GM23338 (cell line): ENCODE measurements at regions not wholly inside any gene's neighbourhood (a gene's known extent, or its start where the extent isn't known, plus 50 kb on each side); places are given as distances from the start of the nearest gene placed in this dataset.

Experiments
- ATAC-seq: fragments of 200-7000 bp; cut with Tn5 transposase; 3 replicates; pipeline ENCODE4 v1.9.1; 2020
- DNase-seq: peaks from one replicate; pipeline ENCODE4 v3.0.0-alpha.2; 2015; ENCODE audit warnings: low spot score
- H2AFZ ChIP-seq: fragments of 200-600 bp; sonication (generic); 2 replicates; pipeline ENCODE4 v1.8.0; 2016; ENCODE audit warnings: antibody characterized with exemption, mild to moderate bottlenecking, moderate library complexity
- H3F3A ChIP-seq: fragments of 200-600 bp; sonication (generic); replicated peaks from 2 replicates; pipeline ENCODE4 v1.8.0; 2017; ENCODE audit warnings: antibody characterized with exemption, mixed run types, low read depth
- H3K27ac ChIP-seq: fragments of 200-600 bp; sonication (generic); 2 replicates; pipeline ENCODE4 v1.6.1; 2016; ENCODE audit warnings: low read depth
- H3K27me3 ChIP-seq: fragments of 200-600 bp; sonication (generic); 2 replicates; pipeline ENCODE4 v1.8.0; 2016; ENCODE audit warnings: mild to moderate bottlenecking, mixed run types, moderate library complexity; ENCODE audit not compliant: insufficient read depth
- H3K36me3 ChIP-seq: fragments of 200-600 bp; sonication (generic); 2 replicates; pipeline ENCODE4 v1.8.0; 2016; ENCODE audit warnings: mild to moderate bottlenecking; ENCODE audit not compliant: insufficient read depth
- H3K4me1 ChIP-seq: fragments of 200-600 bp; sonication (generic); 2 replicates; pipeline ENCODE4 v1.8.0; 2016; ENCODE audit warnings: mild to moderate bottlenecking, moderate library complexity; ENCODE audit not compliant: insufficient read depth
- H3K4me2 ChIP-seq: fragments of 200-600 bp; sonication (generic); 2 replicates; pipeline ENCODE4 v1.7.1; 2017; ENCODE audit warnings: mixed run types
- H3K4me3 ChIP-seq: fragments of 200-600 bp; sonication (generic); 2 replicates; pipeline ENCODE4 v1.6.1; 2016; ENCODE audit warnings: mixed run types
- H3K79me2 ChIP-seq: fragments of 200-600 bp; sonication (generic); replicated peaks from 2 replicates; pipeline ENCODE4 v1.8.0; 2017; ENCODE audit warnings: mild to moderate bottlenecking; ENCODE audit not compliant: insufficient read depth
- H3K9me2 ChIP-seq: fragments of 200-600 bp; sonication (generic); 2 replicates; pipeline ENCODE4 v1.8.0; 2017; ENCODE audit not compliant: insufficient read depth
- H4K20me1 ChIP-seq: fragments of 200-600 bp; sonication (generic); replicated peaks from 2 replicates; pipeline ENCODE4 v1.8.0; 2017; ENCODE audit warnings: mild to moderate bottlenecking; ENCODE audit not compliant: insufficient read depth
- H3K27ac Mint-ChIP-seq: 2 replicates; pipeline ENCODE4 v1.8.0; 2020; ENCODE audit warnings: inconsistent platforms, mild to moderate bottlenecking, moderate library complexity, mixed read lengths
- H3K27me3 Mint-ChIP-seq: 3 replicates; pipeline ENCODE4 v1.8.0; 2022; ENCODE audit warnings: low read depth, mild to moderate bottlenecking, moderate library complexity, mixed read lengths, inconsistent platforms; ENCODE audit not compliant: insufficient read depth, poor library complexity
- H3K36me3 Mint-ChIP-seq: 3 replicates; pipeline ENCODE4 v1.8.0; 2021; ENCODE audit warnings: low read depth, mild to moderate bottlenecking, inconsistent platforms, moderate library complexity, mixed read lengths
- H3K4me1 Mint-ChIP-seq: 3 replicates; pipeline ENCODE4 v1.8.0; 2020; ENCODE audit warnings: mild to moderate bottlenecking, inconsistent platforms, mixed read lengths
- H3K4me3 Mint-ChIP-seq: 3 replicates; pipeline ENCODE4 v1.8.0; 2021; ENCODE audit warnings: moderate library complexity, mild to moderate bottlenecking, inconsistent platforms, mixed read lengths
- H3K9me3 Mint-ChIP-seq: 3 replicates; pipeline ENCODE4 v1.8.0; 2020; ENCODE audit warnings: moderate library complexity, mild to moderate bottlenecking, inconsistent platforms, mixed read lengths
- CREB1 ChIP-seq: fragments of 250-450 bp; sonication (Bioruptor Pico); IDR thresholded peaks from 2 replicates; pipeline ENCODE4 v1.5.0; 2020; ENCODE audit warnings: low read depth, mild to moderate bottlenecking, moderate library complexity
- EZH2 ChIP-seq: fragments of 200-600 bp; sonication (generic); IDR thresholded peaks from one replicate; pipeline ENCODE4 v1.8.0; 2017; ENCODE audit warnings: antibody characterized with exemption, mild to moderate bottlenecking, low read depth; ENCODE audit not compliant: unreplicated experiment
- EZH2phosphoT487 ChIP-seq: fragments of 200-600 bp; sonication (generic); IDR thresholded peaks from one replicate; pipeline ENCODE4 v1.8.1; 2018; ENCODE audit warnings: antibody characterized with exemption; ENCODE audit not compliant: unreplicated experiment
- NANOG ChIP-seq: IDR thresholded peaks from 2 replicates; pipeline ENCODE4 v1.6.1; 2016; ENCODE audit warnings: antibody characterized with exemption, borderline replicate concordance
- STAT1 ChIP-seq: IDR thresholded peaks from one replicate; pipeline ENCODE4 v1.6.1; 2016; ENCODE audit warnings: antibody characterized with exemption; ENCODE audit not compliant: unreplicated experiment
- ZNF114 ChIP-seq: fragments of 250-450 bp; sonication (Bioruptor Pico); IDR thresholded peaks from 2 replicates; pipeline ENCODE4 v1.5.0; 2020; ENCODE audit warnings: mild to moderate bottlenecking, moderate library complexity
- ZNF331 ChIP-seq: fragments of 250-450 bp; sonication (Bioruptor Pico); IDR thresholded peaks from 2 replicates; pipeline ENCODE4 v1.5.0; 2020; ENCODE audit warnings: low read depth, mild to moderate bottlenecking, moderate library complexity
- TF ChIP-seq, protein P1 (sequence below): fragments of 250-450 bp; sonication (Bioruptor Pico); IDR thresholded peaks from 2 replicates; pipeline ENCODE4 v1.5.0; 2020; ENCODE audit warnings: mild to moderate bottlenecking, moderate library complexity
- TF ChIP-seq, protein P2 (sequence below), 2 experiments: fragments of 200-600 bp in 1 of 2; sonication (generic) in 1 of 2; conservative IDR thresholded peaks; 2 replicates each; pipeline versions ENCODE4 v1.5.1 to v1.6.1; 2016 to 2017; ENCODE audit warnings: antibody characterized with exemption in 2 of 2, low read depth in 2 of 2, mild to moderate bottlenecking in 2 of 2, moderate library complexity in 1 of 2

DNA sequence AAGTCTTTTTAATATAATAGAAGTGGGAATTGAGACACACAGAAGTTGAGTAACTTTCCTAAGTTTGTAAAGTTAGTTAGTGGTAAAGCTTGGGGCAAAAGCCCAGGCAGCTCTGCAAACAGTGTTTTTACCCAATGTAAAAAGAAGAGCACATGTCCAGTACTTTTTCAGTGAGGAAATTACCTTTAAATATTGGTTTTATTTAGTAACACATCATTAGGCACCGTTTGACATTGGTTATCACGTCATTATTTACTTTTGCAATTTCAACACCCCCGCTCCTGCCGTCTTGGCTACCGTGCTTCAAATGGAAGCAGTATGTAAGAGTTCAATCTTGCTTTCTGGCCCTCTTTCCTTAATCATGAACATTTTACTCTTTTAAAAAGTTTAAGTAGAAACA lies 807.9 kb downstream of the EPHA4 start (continued):
- TF ChIP-seq, protein P1, sequence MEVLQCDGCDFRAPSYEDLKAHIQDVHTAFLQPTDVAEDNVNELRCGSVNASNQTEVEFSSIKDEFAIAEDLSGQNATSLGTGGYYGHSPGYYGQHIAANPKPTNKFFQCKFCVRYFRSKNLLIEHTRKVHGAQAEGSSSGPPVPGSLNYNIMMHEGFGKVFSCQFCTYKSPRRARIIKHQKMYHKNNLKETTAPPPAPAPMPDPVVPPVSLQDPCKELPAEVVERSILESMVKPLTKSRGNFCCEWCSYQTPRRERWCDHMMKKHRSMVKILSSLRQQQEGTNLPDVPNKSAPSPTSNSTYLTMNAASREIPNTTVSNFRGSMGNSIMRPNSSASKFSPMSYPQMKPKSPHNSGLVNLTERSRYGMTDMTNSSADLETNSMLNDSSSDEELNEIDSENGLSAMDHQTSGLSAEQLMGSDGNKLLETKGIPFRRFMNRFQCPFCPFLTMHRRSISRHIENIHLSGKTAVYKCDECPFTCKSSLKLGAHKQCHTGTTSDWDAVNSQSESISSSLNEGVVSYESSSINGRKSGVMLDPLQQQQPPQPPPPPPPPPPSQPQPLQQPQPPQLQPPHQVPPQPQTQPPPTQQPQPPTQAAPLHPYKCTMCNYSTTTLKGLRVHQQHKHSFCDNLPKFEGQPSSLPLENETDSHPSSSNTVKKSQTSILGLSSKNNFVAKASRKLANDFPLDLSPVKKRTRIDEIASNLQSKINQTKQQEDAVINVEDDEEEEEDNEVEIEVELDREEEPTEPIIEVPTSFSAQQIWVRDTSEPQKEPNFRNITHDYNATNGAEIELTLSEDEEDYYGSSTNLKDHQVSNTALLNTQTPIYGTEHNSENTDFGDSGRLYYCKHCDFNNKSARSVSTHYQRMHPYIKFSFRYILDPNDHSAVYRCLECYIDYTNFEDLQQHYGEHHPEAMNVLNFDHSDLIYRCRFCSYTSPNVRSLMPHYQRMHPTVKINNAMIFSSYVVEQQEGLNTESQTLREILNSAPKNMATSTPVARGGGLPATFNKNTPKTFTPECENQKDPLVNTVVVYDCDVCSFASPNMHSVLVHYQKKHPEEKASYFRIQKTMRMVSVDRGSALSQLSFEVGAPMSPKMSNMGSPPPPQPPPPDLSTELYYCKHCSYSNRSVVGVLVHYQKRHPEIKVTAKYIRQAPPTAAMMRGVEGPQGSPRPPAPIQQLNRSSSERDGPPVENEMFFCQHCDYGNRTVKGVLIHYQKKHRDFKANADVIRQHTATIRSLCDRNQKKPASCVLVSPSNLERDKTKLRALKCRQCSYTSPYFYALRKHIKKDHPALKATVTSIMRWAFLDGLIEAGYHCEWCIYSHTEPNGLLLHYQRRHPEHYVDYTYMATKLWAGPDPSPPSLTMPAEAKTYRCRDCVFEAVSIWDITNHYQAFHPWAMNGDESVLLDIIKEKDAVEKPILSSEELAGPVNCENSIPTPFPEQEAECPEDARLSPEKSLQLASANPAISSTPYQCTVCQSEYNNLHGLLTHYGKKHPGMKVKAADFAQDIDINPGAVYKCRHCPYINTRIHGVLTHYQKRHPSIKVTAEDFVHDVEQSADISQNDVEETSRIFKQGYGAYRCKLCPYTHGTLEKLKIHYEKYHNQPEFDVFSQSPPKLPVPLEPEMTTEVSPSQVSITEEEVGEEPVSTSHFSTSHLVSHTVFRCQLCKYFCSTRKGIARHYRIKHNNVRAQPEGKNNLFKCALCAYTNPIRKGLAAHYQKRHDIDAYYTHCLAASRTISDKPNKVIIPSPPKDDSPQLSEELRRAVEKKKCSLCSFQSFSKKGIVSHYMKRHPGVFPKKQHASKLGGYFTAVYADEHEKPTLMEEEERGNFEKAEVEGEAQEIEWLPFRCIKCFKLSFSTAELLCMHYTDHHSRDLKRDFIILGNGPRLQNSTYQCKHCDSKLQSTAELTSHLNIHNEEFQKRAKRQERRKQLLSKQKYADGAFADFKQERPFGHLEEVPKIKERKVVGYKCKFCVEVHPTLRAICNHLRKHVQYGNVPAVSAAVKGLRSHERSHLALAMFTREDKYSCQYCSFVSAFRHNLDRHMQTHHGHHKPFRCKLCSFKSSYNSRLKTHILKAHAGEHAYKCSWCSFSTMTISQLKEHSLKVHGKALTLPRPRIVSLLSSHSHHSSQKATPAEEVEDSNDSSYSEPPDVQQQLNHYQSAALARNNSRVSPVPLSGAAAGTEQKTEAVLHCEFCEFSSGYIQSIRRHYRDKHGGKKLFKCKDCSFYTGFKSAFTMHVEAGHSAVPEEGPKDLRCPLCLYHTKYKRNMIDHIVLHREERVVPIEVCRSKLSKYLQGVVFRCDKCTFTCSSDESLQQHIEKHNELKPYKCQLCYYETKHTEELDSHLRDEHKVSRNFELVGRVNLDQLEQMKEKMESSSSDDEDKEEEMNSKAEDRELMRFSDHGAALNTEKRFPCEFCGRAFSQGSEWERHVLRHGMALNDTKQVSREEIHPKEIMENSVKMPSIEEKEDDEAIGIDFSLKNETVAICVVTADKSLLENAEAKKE (CRISPR knock-in tag), result no peak
- TF ChIP-seq EZH2, result no peak

DNA sequence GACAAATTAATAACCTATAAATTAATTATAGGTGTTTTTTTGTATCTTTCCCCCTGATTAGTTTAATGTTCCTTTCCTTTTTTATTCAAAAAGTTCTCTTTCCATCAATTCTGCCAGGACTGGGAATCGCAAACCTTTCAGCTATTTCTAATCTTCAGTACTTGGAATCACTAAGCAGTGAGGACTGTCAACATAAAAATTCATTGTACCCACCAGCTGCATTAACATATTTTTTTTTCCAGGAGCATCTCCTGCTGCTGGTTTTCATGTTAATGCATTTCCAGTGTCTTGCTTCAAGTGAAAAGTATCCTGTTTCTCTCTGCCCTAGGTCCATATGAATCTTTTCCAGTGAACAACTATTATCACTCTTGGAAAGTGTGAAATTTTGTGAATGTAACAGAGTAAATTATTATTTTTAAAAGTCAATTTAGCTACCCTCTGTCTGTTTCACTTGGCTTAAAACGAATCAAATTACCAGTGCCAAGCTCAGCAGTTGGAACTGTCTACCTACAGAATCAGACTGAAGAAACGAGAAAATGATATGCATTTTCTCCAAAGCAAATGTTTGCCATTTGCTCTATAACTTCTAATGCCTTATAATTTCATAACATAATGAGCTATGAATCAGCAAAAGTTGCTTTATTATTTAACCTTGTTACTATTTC lies 804.4 kb downstream of the EPHA4 start:
- H3K9me2 ChIP-seq, result no peaks in the 10 kb centered on the region
- no peak overlapping the region for H3K4me2 ChIP-seq
- Mint-ChIP-seq H3K4me1 (peaks cover 16% of the 10 kb centered on the region), H3K36me3 (no peaks in the 10 kb centered on the region), H3K27ac (no peak overlapping the region), H3K9me3 (no peaks in the 10 kb centered on the region), H3K27me3 (peaks cover 2% of the 10 kb centered on the region), H3K4me3 (no peak overlapping the region)
- H3K79me2 ChIP-seq, result no peaks in the 10 kb centered on the region
- 0 out of 2 replicates have a peak, but pooled peaks cover 7% of the 10 kb centered on the region for H3K4me1 ChIP-seq
- DNase-seq (no peak), ATAC-seq (no peak)
- H3F3A ChIP-seq, result no peaks in the 10 kb centered on the region
- no peak overlapping the region for H3K4me3 ChIP-seq
- no peak overlapping the region for H3K27ac ChIP-seq
- H3K27me3 ChIP-seq, result no peaks in the 10 kb centered on the region
- no peak overlapping the region for H2AFZ ChIP-seq
- no peaks in the 10 kb centered on the region for H4K20me1 ChIP-seq
- H3K36me3 ChIP-seq, result no peaks in the 10 kb centered on the region
- no peak for TF ChIP-seq NANOG
- no peak for TF ChIP-seq EZH2
- TF ChIP-seq, protein P2, sequence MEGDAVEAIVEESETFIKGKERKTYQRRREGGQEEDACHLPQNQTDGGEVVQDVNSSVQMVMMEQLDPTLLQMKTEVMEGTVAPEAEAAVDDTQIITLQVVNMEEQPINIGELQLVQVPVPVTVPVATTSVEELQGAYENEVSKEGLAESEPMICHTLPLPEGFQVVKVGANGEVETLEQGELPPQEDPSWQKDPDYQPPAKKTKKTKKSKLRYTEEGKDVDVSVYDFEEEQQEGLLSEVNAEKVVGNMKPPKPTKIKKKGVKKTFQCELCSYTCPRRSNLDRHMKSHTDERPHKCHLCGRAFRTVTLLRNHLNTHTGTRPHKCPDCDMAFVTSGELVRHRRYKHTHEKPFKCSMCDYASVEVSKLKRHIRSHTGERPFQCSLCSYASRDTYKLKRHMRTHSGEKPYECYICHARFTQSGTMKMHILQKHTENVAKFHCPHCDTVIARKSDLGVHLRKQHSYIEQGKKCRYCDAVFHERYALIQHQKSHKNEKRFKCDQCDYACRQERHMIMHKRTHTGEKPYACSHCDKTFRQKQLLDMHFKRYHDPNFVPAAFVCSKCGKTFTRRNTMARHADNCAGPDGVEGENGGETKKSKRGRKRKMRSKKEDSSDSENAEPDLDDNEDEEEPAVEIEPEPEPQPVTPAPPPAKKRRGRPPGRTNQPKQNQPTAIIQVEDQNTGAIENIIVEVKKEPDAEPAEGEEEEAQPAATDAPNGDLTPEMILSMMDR (conservative IDR thresholded peaks at IDR 0.05; ENCODE audit: low read depth in 2 of 2), result no peak
- TF ChIP-seq EZH2phosphoT487, result no peak
- TF ChIP-seq ZNF114 (CRISPR knock-in tag), result no peak
- no peak for TF ChIP-seq CREB1 (CRISPR knock-in tag)
- TF ChIP-seq STAT1, result no peak
- no peak for TF ChIP-seq ZNF331 (CRISPR knock-in tag)
